ENCODE measurements at regions not wholly inside any gene's neighbourhood (a gene's known extent, or its start where the extent isn't known, plus 50 kb on each side); places are given as distances from the start of the nearest gene placed in this dataset.

GRCh38 chr4:157821814-157822213, 351.0 kb downstream of the GASK1B start:
- ATAC-seq (ENCODE audit: low FRiP score), result peak; percentile 46
- Histone ChIP-seq H3K36me3 (ENCODE audit: control insufficient read depth in 1 of 2, insufficient read depth in 2 of 2, low read length in 1 of 2) (no peaks in the 10 kb centered on the region), H3K27me3 (ENCODE audit: control insufficient read depth in 1 of 2, insufficient read depth in 2 of 2, low read length in 1 of 2) (no peaks in the 10 kb centered on the region), H3K4me1 (ENCODE audit: control insufficient read depth in 1 of 2, insufficient read depth in 2 of 2, low read length in 2 of 2) (no peaks in the 10 kb centered on the region), H3K27ac (ENCODE audit: low read depth in 1 of 2, low read length in 2 of 2) (no peak overlapping the region), H3K9me3 (ENCODE audit: control insufficient read depth, low read length) (no peaks in the 10 kb centered on the region), H3K4me3 (ENCODE audit: low read length in 2 of 2) (no peak overlapping the region)
- DNase-seq, result peak in 1 of 2 donors; percentile 70
- intact Hi-C loops (cut with DNase I), result no loop called here
- WGBS, 2 donors, result 93 to 94% methylated on average over 15 of the region's 15 CpGs

- Histone ChIP-seq H3K9me3 (ENCODE audit: control insufficient read depth, low read length) (no peaks in the 10 kb centered on the region), H3K27me3 (ENCODE audit: control insufficient read depth in 1 of 2, insufficient read depth in 2 of 2, low read length in 1 of 2) (no peaks in the 10 kb centered on the region), H3K4me1 (ENCODE audit: control insufficient read depth in 1 of 2, insufficient read depth in 2 of 2, low read length in 2 of 2) (no peaks in the 10 kb centered on the region), H3K4me3 (ENCODE audit: low read length in 2 of 2) (no peak overlapping the region), H3K36me3 (ENCODE audit: control insufficient read depth in 1 of 2, insufficient read depth in 2 of 2, low read length in 1 of 2) (no peaks in the 10 kb centered on the region), H3K27ac (ENCODE audit: low read depth in 1 of 2, low read length in 2 of 2) (no peak overlapping the region)
- WGBS, 2 donors, result 93 to 95% methylated on average over 20 of the region's 20 CpGs
- ATAC-seq (ENCODE audit: low FRiP score) (peak; percentile 17), DNase-seq (peak in 1 of 2 donors; percentile 67)
- intact Hi-C loops (cut with DNase I), result no loop called here
Observed at GRCh38 chr4:157819693-157820464, 352.9 kb downstream of the GASK1B start.

- intact Hi-C loops (cut with DNase I), result no loop called here
Observed at GRCh38 chr4:157818946-157819692, 353.7 kb downstream of the GASK1B start.

GRCh38 chr4:157810137-157810774, 362.6 kb downstream of the GASK1B start:
- DNase-seq (no peak), ATAC-seq (ENCODE audit: low FRiP score) (no peak)
- peaks cover under 1 to 1% of the 10 kb centered on the region in 2 donors for H3K4me1 ChIP-seq (ENCODE audit: control insufficient read depth in 1 of 2, insufficient read depth in 2 of 2, low read length in 2 of 2)
- no peak overlapping the region for H3K4me3 ChIP-seq (ENCODE audit: low read length in 2 of 2)
- peaks cover 2% of the 10 kb centered on the region for H3K9me3 ChIP-seq (ENCODE audit: control insufficient read depth, low read length)
- H3K27me3 ChIP-seq (ENCODE audit: control insufficient read depth in 1 of 2, insufficient read depth in 2 of 2, low read length in 1 of 2), result no peaks in the 10 kb centered on the region
- intact Hi-C loops (cut with DNase I), result no loop called here
- H3K27ac ChIP-seq (ENCODE audit: low read depth in 1 of 2, low read length in 2 of 2), result no peak overlapping the region
- no peaks in the 10 kb centered on the region for H3K36me3 ChIP-seq (ENCODE audit: control insufficient read depth in 1 of 2, insufficient read depth in 2 of 2, low read length in 1 of 2)

More at GRCh38 chr4:157818946-157819692, 353.7 kb downstream of the GASK1B start:
- no peaks in the 10 kb centered on the region for H3K9me3 ChIP-seq (ENCODE audit: control insufficient read depth, low read length)
- H3K27me3 ChIP-seq (ENCODE audit: control insufficient read depth in 1 of 2, insufficient read depth in 2 of 2, low read length in 1 of 2), result no peaks in the 10 kb centered on the region
- DNase-seq, result peak in 1 of 2 donors; percentile 62
- no peak overlapping the region for H3K4me3 ChIP-seq (ENCODE audit: low read length in 2 of 2)
- peak; percentile 17 for ATAC-seq (ENCODE audit: low FRiP score)
- 96 to 99% methylated on average over 20 of the region's 20 CpGs for WGBS, 2 donors
- H3K36me3 ChIP-seq (ENCODE audit: control insufficient read depth in 1 of 2, insufficient read depth in 2 of 2, low read length in 1 of 2), result no peaks in the 10 kb centered on the region
- no peaks in the 10 kb centered on the region for H3K4me1 ChIP-seq (ENCODE audit: control insufficient read depth in 1 of 2, insufficient read depth in 2 of 2, low read length in 2 of 2)
- no peak overlapping the region for H3K27ac ChIP-seq (ENCODE audit: low read depth in 1 of 2, low read length in 2 of 2)

GRCh38 chr4:157808796-157809383, 363.9 kb downstream of the GASK1B start:
- 35 to 38% methylated on average over 6 of the region's 6 CpGs for WGBS, 2 donors
- Histone ChIP-seq H3K4me3 (ENCODE audit: low read length in 2 of 2) (no peak overlapping the region), H3K36me3 (ENCODE audit: control insufficient read depth in 1 of 2, insufficient read depth in 2 of 2, low read length in 1 of 2) (no peaks in the 10 kb centered on the region), H3K9me3 (ENCODE audit: control insufficient read depth, low read length) (peaks cover 2% of the 10 kb centered on the region), H3K27ac (ENCODE audit: low read depth in 1 of 2, low read length in 2 of 2) (peak overlapping the region in 1 of 2 donors; percentile 74), H3K27me3 (ENCODE audit: control insufficient read depth in 1 of 2, insufficient read depth in 2 of 2, low read length in 1 of 2) (no peaks in the 10 kb centered on the region), H3K4me1 (ENCODE audit: control insufficient read depth in 1 of 2, insufficient read depth in 2 of 2, low read length in 2 of 2) (peaks cover 1 to 4% of the 10 kb centered on the region in 2 donors)
- DNase-seq, result no peak
- intact Hi-C loops (cut with DNase I), result loop anchor here (10.0 kb wide), 1 partner anchor 584 kb away; the partner anchor contains the start of gene GRIA2 (in 2 of the 2)
- no peak for ATAC-seq (ENCODE audit: low FRiP score)

- Histone ChIP-seq H3K36me3 (ENCODE audit: control insufficient read depth in 1 of 2, insufficient read depth in 2 of 2, low read length in 1 of 2) (no peaks in the 10 kb centered on the region), H3K4me3 (ENCODE audit: low read length in 2 of 2) (no peak overlapping the region), H3K4me1 (ENCODE audit: control insufficient read depth in 1 of 2, insufficient read depth in 2 of 2, low read length in 2 of 2) (peaks cover 1 to 9% of the 10 kb centered on the region in 2 donors), H3K9me3 (ENCODE audit: control insufficient read depth, low read length) (no peaks in the 10 kb centered on the region), H3K27ac (ENCODE audit: low read depth in 1 of 2, low read length in 2 of 2) (no peak overlapping the region), H3K27me3 (ENCODE audit: control insufficient read depth in 1 of 2, insufficient read depth in 2 of 2, low read length in 1 of 2) (no peaks in the 10 kb centered on the region)
- WGBS, 2 donors, result 55 to 61% methylated on average over 2 of the region's 2 CpGs
- intact Hi-C loops (cut with DNase I), result loop anchor here (10.0 kb wide), 1 partner anchor 581 kb away; the partner anchor contains the start of gene GRIA2 (in 2 of the 2)
- DNase-seq (no peak), ATAC-seq (ENCODE audit: low FRiP score) (no peak)
Observed at GRCh38 chr4:157806184-157806583, 366.6 kb downstream of the GASK1B start.

GRCh38 chr4:157804986-157805385, 367.8 kb downstream of the GASK1B start:
- intact Hi-C loops (cut with DNase I), result loop anchor here (5.0 to 10.0 kb wide), 2 partner anchors 172 to 580 kb away; partner anchors contain the start of gene GRIA2 (in 2 of the 2)
- no peaks in the 10 kb centered on the region for H3K36me3 ChIP-seq (ENCODE audit: control insufficient read depth in 1 of 2, insufficient read depth in 2 of 2, low read length in 1 of 2)
- no peaks in the 10 kb centered on the region for H3K27me3 ChIP-seq (ENCODE audit: control insufficient read depth in 1 of 2, insufficient read depth in 2 of 2, low read length in 1 of 2)
- H3K4me3 ChIP-seq (ENCODE audit: low read length in 2 of 2), result no peak overlapping the region
- peak overlapping the region; percentile 5 to 90 for H3K27ac ChIP-seq (ENCODE audit: low read depth in 1 of 2, low read length in 2 of 2)
- H3K9me3 ChIP-seq (ENCODE audit: control insufficient read depth, low read length), result no peaks in the 10 kb centered on the region
- peaks cover 1 to 9% of the 10 kb centered on the region in 2 donors for H3K4me1 ChIP-seq (ENCODE audit: control insufficient read depth in 1 of 2, insufficient read depth in 2 of 2, low read length in 2 of 2)
- ATAC-seq (ENCODE audit: low FRiP score), result peak; percentile 62
- no peak for DNase-seq

GRCh38 chr4:157803845-157804521, 368.8 kb downstream of the GASK1B start:
- WGBS, 2 donors, result 12% methylated on average over 1 of the region's 1 CpG
- no peak for DNase-seq
- intact Hi-C loops (cut with DNase I), result loop anchor here (5.0 to 10.0 kb wide), 2 partner anchors 173 to 579 kb away; partner anchors contain the start of gene GRIA2 (in 2 of the 2)
- Histone ChIP-seq H3K36me3 (ENCODE audit: control insufficient read depth in 1 of 2, insufficient read depth in 2 of 2, low read length in 1 of 2) (no peaks in the 10 kb centered on the region), H3K27me3 (ENCODE audit: control insufficient read depth in 1 of 2, insufficient read depth in 2 of 2, low read length in 1 of 2) (no peaks in the 10 kb centered on the region), H3K27ac (ENCODE audit: low read depth in 1 of 2, low read length in 2 of 2) (peak overlapping the region; percentile 96 to 99), H3K9me3 (ENCODE audit: control insufficient read depth, low read length) (no peaks in the 10 kb centered on the region), H3K4me3 (ENCODE audit: low read length in 2 of 2) (no peak overlapping the region), H3K4me1 (ENCODE audit: control insufficient read depth in 1 of 2, insufficient read depth in 2 of 2, low read length in 2 of 2) (peaks cover under 1 to 9% of the 10 kb centered on the region in 2 donors)
- peak; percentile 50 for ATAC-seq (ENCODE audit: low FRiP score)

Measured in aorta (tissue), 5 donors.